ENCODE measurements at regions not wholly inside any gene's neighbourhood (a gene's known extent, or its start where the extent isn't known, plus 50 kb on each side); places are given as distances from the start of the nearest gene placed in this dataset.

DNA sequence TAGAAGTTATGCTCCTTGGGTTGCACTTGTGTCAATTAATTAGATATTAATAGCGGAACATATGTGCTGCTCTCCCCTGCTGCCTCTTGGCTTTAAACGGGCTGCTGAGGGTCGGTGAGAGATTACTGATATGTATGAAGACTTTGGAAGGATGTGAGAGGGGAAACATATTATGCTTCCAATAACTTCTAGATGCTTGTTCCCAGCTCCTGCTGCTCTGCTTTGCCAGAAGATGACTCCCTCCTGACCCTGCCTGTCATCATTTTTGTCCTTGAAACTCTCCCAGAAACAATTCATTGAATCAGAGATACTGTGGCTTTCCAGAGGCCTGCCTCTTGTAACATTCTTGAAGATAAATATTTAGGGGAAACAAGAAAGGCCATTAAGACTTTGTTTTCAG, 300.1 kb upstream of the STXBP6 start:
- H3K4me1 ChIP-seq (ENCODE audit: control insufficient read depth, extremely low read depth, insufficient read depth, low read length), result no peaks in the 10 kb centered on the region
- TF ChIP-seq, protein P1, sequence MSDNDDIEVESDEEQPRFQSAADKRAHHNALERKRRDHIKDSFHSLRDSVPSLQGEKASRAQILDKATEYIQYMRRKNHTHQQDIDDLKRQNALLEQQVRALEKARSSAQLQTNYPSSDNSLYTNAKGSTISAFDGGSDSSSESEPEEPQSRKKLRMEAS (IDR thresholded peaks at IDR 0.05; ENCODE audit: insufficient read depth, insufficient read length), result no peak
- TF ChIP-seq POLR2A (IDR thresholded peaks at IDR 0.05; ENCODE audit: low read depth, low read length), result no peak
- TF ChIP-seq GATA2 (IDR thresholded peaks at IDR 0.05; ENCODE audit: insufficient read depth, insufficient read length, low read depth, low read length), result no peak
- TF ChIP-seq FOS (IDR thresholded peaks at IDR 0.05; ENCODE audit: borderline replicate concordance, insufficient read depth, low read length), result no peak
- TF ChIP-seq, protein P2, sequence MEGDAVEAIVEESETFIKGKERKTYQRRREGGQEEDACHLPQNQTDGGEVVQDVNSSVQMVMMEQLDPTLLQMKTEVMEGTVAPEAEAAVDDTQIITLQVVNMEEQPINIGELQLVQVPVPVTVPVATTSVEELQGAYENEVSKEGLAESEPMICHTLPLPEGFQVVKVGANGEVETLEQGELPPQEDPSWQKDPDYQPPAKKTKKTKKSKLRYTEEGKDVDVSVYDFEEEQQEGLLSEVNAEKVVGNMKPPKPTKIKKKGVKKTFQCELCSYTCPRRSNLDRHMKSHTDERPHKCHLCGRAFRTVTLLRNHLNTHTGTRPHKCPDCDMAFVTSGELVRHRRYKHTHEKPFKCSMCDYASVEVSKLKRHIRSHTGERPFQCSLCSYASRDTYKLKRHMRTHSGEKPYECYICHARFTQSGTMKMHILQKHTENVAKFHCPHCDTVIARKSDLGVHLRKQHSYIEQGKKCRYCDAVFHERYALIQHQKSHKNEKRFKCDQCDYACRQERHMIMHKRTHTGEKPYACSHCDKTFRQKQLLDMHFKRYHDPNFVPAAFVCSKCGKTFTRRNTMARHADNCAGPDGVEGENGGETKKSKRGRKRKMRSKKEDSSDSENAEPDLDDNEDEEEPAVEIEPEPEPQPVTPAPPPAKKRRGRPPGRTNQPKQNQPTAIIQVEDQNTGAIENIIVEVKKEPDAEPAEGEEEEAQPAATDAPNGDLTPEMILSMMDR (IDR thresholded peaks at IDR 0.05; ENCODE audit: extremely low read depth in 1 of 2, insufficient read depth in 1 of 2, low read depth in 1 of 2, low read length in 2 of 2), result no peak
- no peak for TF ChIP-seq POLR2AphosphoS5 (IDR thresholded peaks at IDR 0.05; ENCODE audit: insufficient read depth, low read depth, low read length)
- TF ChIP-seq EZH2 (IDR thresholded peaks at IDR 0.05; ENCODE audit: borderline replicate concordance, low read depth, low read length, severe bottlenecking), result no peak
- no peak for TF ChIP-seq MYC (IDR thresholded peaks at IDR 0.05; ENCODE audit: low read depth, low read length)
- TF ChIP-seq JUN (IDR thresholded peaks at IDR 0.05; ENCODE audit: borderline replicate concordance, insufficient read depth, insufficient read length, low read depth), result no peak
- H3K27me3 ChIP-seq (ENCODE audit: control insufficient read depth in 2 of 2, insufficient read depth in 2 of 2, low read length in 2 of 2), result peaks cover 0 to 2% of the 10 kb centered on the region in 2 experiments
- no TSS peak for BruUV-seq (replicated peaks)
- H3K9me1 ChIP-seq (replicated peaks; ENCODE audit: control insufficient read depth, extremely low read depth, insufficient read depth, low read length), result no peaks in the 10 kb centered on the region
- dilution Hi-C loops (cut with MboI; ENCODE audit: extremely low pct_ligation_motif_present, low sequenced_read_pairs) (no loop called here), intact Hi-C loops (cut with micrococcal nuclease) (no loop called here)
- no peak for FAIRE-seq
- no peaks in the 10 kb centered on the region for H3K79me2 ChIP-seq (ENCODE audit: control insufficient read depth, insufficient read depth, low read length)
- no peaks in the 10 kb centered on the region for H3K36me3 ChIP-seq (ENCODE audit: control insufficient read depth in 2 of 2, extremely low read depth in 1 of 2, insufficient read depth in 2 of 2, low read length in 2 of 2)
- H4K20me1 ChIP-seq (replicated peaks; ENCODE audit: control insufficient read depth, extremely low read depth, insufficient read depth, low read length), result no peaks in the 10 kb centered on the region
- CTCF ChIA-PET, result no interaction called here
- no peak overlapping the region for H3K4me2 ChIP-seq (ENCODE audit: insufficient read depth, low read length)
- POLR2A ChIA-PET, result no interaction called here
- no peak overlapping the region for H3K9ac ChIP-seq (replicated peaks; ENCODE audit: extremely low read depth, insufficient read depth, low read length)
- no peaks in the 10 kb centered on the region for H3K9me3 ChIP-seq (replicated peaks; ENCODE audit: control insufficient read depth, insufficient read depth, low read length)
- DNase-seq (ENCODE audit: low read depth, low spot score), result no peak
- no peak overlapping the region for H2AFZ ChIP-seq (ENCODE audit: low read depth, low read length)
- H3K4me3 ChIP-seq (replicated peaks in 1 of 3; ENCODE audit: insufficient read depth in 1 of 3, low read depth in 1 of 3, low read length in 3 of 3), result no peak overlapping the region
- no peak overlapping the region for H3K27ac ChIP-seq (ENCODE audit: insufficient read depth, low read depth, low read length)
